T47D (cell line): ENCODE measurements at regions not wholly inside any gene's neighbourhood (a gene's known extent, or its start where the extent isn't known, plus 50 kb on each side); places are given as distances from the start of the nearest gene placed in this dataset.

Experiments used
- DNase-seq, 2 experiments: peaks; one replicate each; pipeline versions ENCODE4 v3.0.0 to v3.0.0-alpha.2; 2011 to 2012; ENCODE audit warnings: low read depth in 1 of 2, low spot score in 1 of 2
- JUND ChIP-seq: IDR thresholded peaks from 2 replicates; pipeline ENCODE4 v1.6.1; 2012; ENCODE audit warnings: low read depth
- in situ Hi-C: cut with HindIII; loops from 2 replicates; pipeline ENCODE4 v1.10.0; 2016; ENCODE audit warnings: low sequenced_read_pairs, low pct_unique_long_range_greater_than_20kb

- no peak for TF ChIP-seq JUND
- in situ Hi-C loops, result no loop called here
- DNase-seq, result no peak
Measured at GRCh38 chr18:52077251-52077983, 262.6 kb upstream of the DCC start.

- TF ChIP-seq JUND, result no peak
- in situ Hi-C loops, result no loop called here
- no peak for DNase-seq
Measured at GRCh38 chr18:52082246-52082645, 257.8 kb upstream of the DCC start.

GRCh38 chr18:52087140-52087539 lies 252.9 kb upstream of the DCC start:
- in situ Hi-C loops, result no loop called here
- no peak for TF ChIP-seq JUND

GRCh38 chr18:52090005-52090404 lies 250.0 kb upstream of the DCC start:
- no peak for DNase-seq
- TF ChIP-seq JUND, result no peak
- in situ Hi-C loops, result no loop called here

More at GRCh38 chr18:52087140-52087539, 252.9 kb upstream of the DCC start:
- no peak for DNase-seq

- in situ Hi-C loops, result no loop called here
- no peak for TF ChIP-seq JUND
- no peak for DNase-seq
Measured at GRCh38 chr18:52093171-52093570, 246.8 kb upstream of the DCC start.

- in situ Hi-C loops, result no loop called here
- DNase-seq, result no peak
- no peak for TF ChIP-seq JUND
Measured at GRCh38 chr18:52118684-52119083, 221.3 kb upstream of the DCC start.

- TF ChIP-seq JUND, result no peak
- in situ Hi-C loops, result no loop called here
- DNase-seq, result no peak
Measured at GRCh38 chr18:52130624-52131301, 209.2 kb upstream of the DCC start.

GRCh38 chr18:52131845-52132244 lies 208.2 kb upstream of the DCC start:
- DNase-seq, result no peak
- in situ Hi-C loops, result no loop called here
- TF ChIP-seq JUND, result no peak

GRCh38 chr18:52136532-52136931 lies 203.5 kb upstream of the DCC start:
- no peak for TF ChIP-seq JUND
- in situ Hi-C loops, result no loop called here
- DNase-seq, result no peak

- DNase-seq, result no peak
- in situ Hi-C loops, result no loop called here
- no peak for TF ChIP-seq JUND
Measured at GRCh38 chr18:52140986-52141385, 199.0 kb upstream of the DCC start.

GRCh38 chr18:52150050-52150449 lies 189.9 kb upstream of the DCC start:
- in situ Hi-C loops, result no loop called here
- DNase-seq, result no peak
- no peak for TF ChIP-seq JUND

- no peak for TF ChIP-seq JUND
- in situ Hi-C loops, result no loop called here
- DNase-seq, result no peak
Measured at GRCh38 chr18:52152036-52152435, 188.0 kb upstream of the DCC start.

- no peak for TF ChIP-seq JUND
- in situ Hi-C loops, result no loop called here
- DNase-seq, result no peak
Measured at GRCh38 chr18:52156166-52156565, 183.8 kb upstream of the DCC start.
